Neural cell (in vitro differentiated cells): ENCODE measurements at regions not wholly inside any gene's neighbourhood (a gene's known extent, or its start where the extent isn't known, plus 50 kb on each side); places are given as distances from the start of the nearest gene placed in this dataset.

Source experiments
- H2AFZ ChIP-seq: fragments of 200-600, 300-800 bp; sonication (generic), shearing (Covaris generic); 2 replicates; pipeline ENCODE4 v1.6.0; 2014; ENCODE audit warnings: low read depth, mild to moderate bottlenecking, antibody characterized with exemption, low read length, moderate library complexity
- H3F3A ChIP-seq: fragments of 200-600 bp; shearing (Covaris generic); 2 replicates; pipeline ENCODE4 v1.6.1; 2016; ENCODE audit warnings: mild to moderate bottlenecking, moderate library complexity, mixed read lengths, antibody characterized with exemption, low read length; ENCODE audit not compliant: insufficient read depth, poor library complexity, severe bottlenecking
- H3K27ac ChIP-seq: fragments of 200-600, 300-800 bp; sonication (generic), shearing (Covaris generic); 2 replicates; pipeline ENCODE4 v1.5.1; 2014; ENCODE audit warnings: mild to moderate bottlenecking, low read length, moderate library complexity
- H3K27me3 ChIP-seq: fragments of 300-800, 200-600 bp; sonication (generic), shearing (Covaris generic); 2 replicates; pipeline ENCODE4 v1.6.0; 2014; ENCODE audit warnings: mild to moderate bottlenecking, low read depth, low read length, moderate library complexity; ENCODE audit not compliant: insufficient read depth
- H3K36me3 ChIP-seq: fragments of 300-800, 200-600 bp; sonication (generic), shearing (Covaris generic); 2 replicates; pipeline ENCODE4 v1.5.1; 2014; ENCODE audit warnings: mild to moderate bottlenecking, antibody characterized with exemption, low read length, moderate library complexity; ENCODE audit not compliant: insufficient read depth
- H3K4me2 ChIP-seq: fragments of 300-800, 200-600 bp; sonication (generic), shearing (Covaris generic); 2 replicates; pipeline ENCODE4 v1.6.0; 2014; ENCODE audit warnings: mild to moderate bottlenecking, low read length
- H3K4me3 ChIP-seq: fragments of 300-800, 200-600 bp; sonication (generic), shearing (Covaris generic); 2 replicates; pipeline ENCODE4 v1.5.1; 2014; ENCODE audit warnings: mild to moderate bottlenecking, low read length, moderate library complexity
- H3K79me2 ChIP-seq: fragments of 200-600 bp; shearing (Covaris generic); replicated peaks from 2 replicates; pipeline ENCODE4 v1.6.0; 2014; ENCODE audit warnings: mild to moderate bottlenecking, low read length, moderate library complexity; ENCODE audit not compliant: insufficient read depth
- H3K9ac ChIP-seq: fragments of 300-800, 200-600 bp; sonication (generic), shearing (Covaris generic); 2 replicates; pipeline ENCODE4 v1.6.1; 2016; ENCODE audit warnings: mild to moderate bottlenecking, low read length, mixed read lengths
- H3K9me2 ChIP-seq: fragments of 200-600 bp; shearing (Covaris generic); 2 replicates; pipeline ENCODE4 v1.6.1; 2016; ENCODE audit warnings: mild to moderate bottlenecking, low read length, mixed read lengths; ENCODE audit not compliant: insufficient read depth
- H3K9me3 ChIP-seq: fragments of 200-600, 300-800 bp; sonication (generic), shearing (Covaris generic); 2 replicates; pipeline ENCODE4 v1.6.1; 2016; ENCODE audit warnings: mild to moderate bottlenecking, mixed run types, low read length, moderate library complexity, mixed read lengths
- H4K20me1 ChIP-seq: fragments of 200-600 bp; shearing (Covaris generic); 2 replicates; pipeline ENCODE4 v1.6.1; 2016; ENCODE audit warnings: mild to moderate bottlenecking, mixed run types; ENCODE audit not compliant: insufficient read depth
- CTCF ChIP-seq: fragments of 450-650 bp; IDR thresholded peaks from 2 replicates; pipeline ENCODE4 v1.5.1; 2014; ENCODE audit warnings: antibody characterized with exemption, mild to moderate bottlenecking, moderate library complexity; ENCODE audit not compliant: poor library complexity, severe bottlenecking
- EP300 ChIP-seq: fragments of 450-650 bp; conservative IDR thresholded peaks from 2 replicates; pipeline ENCODE4 v1.6.1; 2014; ENCODE audit warnings: antibody characterized with exemption, mild to moderate bottlenecking, moderate library complexity; ENCODE audit not compliant: poor library complexity, severe bottlenecking
- EZH2 ChIP-seq: fragments of 200-600, 300-800 bp; shearing (Covaris generic), sonication (generic); IDR thresholded peaks from 2 replicates; pipeline ENCODE4 v1.6.1; 2014; ENCODE audit warnings: antibody characterized with exemption, low read length, borderline replicate concordance, mild to moderate bottlenecking; ENCODE audit not compliant: insufficient read depth, poor library complexity, severe bottlenecking
- MXI1 ChIP-seq: fragments of 450-650 bp; conservative IDR thresholded peaks from 2 replicates; pipeline ENCODE4 v1.6.1; 2014; ENCODE audit warnings: antibody characterized with exemption, mild to moderate bottlenecking; ENCODE audit not compliant: poor library complexity, severe bottlenecking
- POLR2AphosphoS5 ChIP-seq: IDR thresholded peaks from 2 replicates; pipeline ENCODE4 v1.6.1; 2012
- RAD21 ChIP-seq: fragments of 450-650 bp; conservative IDR thresholded peaks from 2 replicates; pipeline ENCODE4 v1.6.1; 2014; ENCODE audit warnings: antibody characterized with exemption, mild to moderate bottlenecking, moderate library complexity
- SMC3 ChIP-seq: fragments of 450-650 bp; conservative IDR thresholded peaks from 2 replicates; pipeline ENCODE4 v1.6.1; 2014; ENCODE audit warnings: antibody characterized with exemption, mild to moderate bottlenecking, moderate library complexity; ENCODE audit not compliant: poor library complexity
- TAF1 ChIP-seq: IDR thresholded peaks from 2 replicates; pipeline ENCODE4 v1.6.1; 2012; ENCODE audit warnings: low read depth
- TF ChIP-seq, protein P1 (sequence below): IDR thresholded peaks from 2 replicates; pipeline ENCODE4 v1.6.1; 2012; ENCODE audit warnings: borderline replicate concordance

DNA sequence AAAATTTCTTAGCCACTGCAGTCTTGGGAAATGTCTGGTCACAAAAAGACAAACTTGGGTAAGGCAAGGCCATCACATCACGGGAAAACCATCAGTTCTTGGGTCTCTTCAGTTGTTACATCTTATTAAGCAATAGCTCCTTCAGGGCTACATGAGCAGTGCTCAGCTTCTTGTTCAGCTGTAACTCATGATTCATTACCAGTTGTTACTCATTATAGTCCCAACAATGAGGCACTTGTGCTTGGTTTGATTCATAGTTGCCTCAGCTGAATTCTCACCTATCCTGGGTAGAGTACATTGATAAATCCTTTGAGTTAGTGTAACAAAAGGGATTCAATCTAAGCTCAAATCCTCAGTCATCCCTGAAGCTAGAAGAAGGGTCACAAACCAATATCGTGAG, 102.4 kb upstream of the DCC start:
- Histone ChIP-seq H3K9ac (no peak overlapping the region), H3K9me2 (no peaks in the 10 kb centered on the region), H3K27ac (no peak overlapping the region), H2AFZ (no peak overlapping the region), H3K36me3 (no peaks in the 10 kb centered on the region), H3K27me3 (no peaks in the 10 kb centered on the region), H4K20me1 (no peaks in the 10 kb centered on the region), H3F3A (no peaks in the 10 kb centered on the region), H3K9me3 (no peaks in the 10 kb centered on the region), H3K4me2 (no peak overlapping the region), H3K79me2 (no peaks in the 10 kb centered on the region), H3K4me3 (no peak overlapping the region)
- TF ChIP-seq RAD21 (no peak), EP300 (no peak), CTCF (no peak), POLR2AphosphoS5 (no peak), TAF1 (no peak), SMC3 (no peak), EZH2 (no peak), MXI1 (no peak)
- TF ChIP-seq, protein P1, sequence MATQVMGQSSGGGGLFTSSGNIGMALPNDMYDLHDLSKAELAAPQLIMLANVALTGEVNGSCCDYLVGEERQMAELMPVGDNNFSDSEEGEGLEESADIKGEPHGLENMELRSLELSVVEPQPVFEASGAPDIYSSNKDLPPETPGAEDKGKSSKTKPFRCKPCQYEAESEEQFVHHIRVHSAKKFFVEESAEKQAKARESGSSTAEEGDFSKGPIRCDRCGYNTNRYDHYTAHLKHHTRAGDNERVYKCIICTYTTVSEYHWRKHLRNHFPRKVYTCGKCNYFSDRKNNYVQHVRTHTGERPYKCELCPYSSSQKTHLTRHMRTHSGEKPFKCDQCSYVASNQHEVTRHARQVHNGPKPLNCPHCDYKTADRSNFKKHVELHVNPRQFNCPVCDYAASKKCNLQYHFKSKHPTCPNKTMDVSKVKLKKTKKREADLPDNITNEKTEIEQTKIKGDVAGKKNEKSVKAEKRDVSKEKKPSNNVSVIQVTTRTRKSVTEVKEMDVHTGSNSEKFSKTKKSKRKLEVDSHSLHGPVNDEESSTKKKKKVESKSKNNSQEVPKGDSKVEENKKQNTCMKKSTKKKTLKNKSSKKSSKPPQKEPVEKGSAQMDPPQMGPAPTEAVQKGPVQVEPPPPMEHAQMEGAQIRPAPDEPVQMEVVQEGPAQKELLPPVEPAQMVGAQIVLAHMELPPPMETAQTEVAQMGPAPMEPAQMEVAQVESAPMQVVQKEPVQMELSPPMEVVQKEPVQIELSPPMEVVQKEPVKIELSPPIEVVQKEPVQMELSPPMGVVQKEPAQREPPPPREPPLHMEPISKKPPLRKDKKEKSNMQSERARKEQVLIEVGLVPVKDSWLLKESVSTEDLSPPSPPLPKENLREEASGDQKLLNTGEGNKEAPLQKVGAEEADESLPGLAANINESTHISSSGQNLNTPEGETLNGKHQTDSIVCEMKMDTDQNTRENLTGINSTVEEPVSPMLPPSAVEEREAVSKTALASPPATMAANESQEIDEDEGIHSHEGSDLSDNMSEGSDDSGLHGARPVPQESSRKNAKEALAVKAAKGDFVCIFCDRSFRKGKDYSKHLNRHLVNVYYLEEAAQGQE, result no peak

- Histone ChIP-seq H3K9me3 (no peaks in the 10 kb centered on the region), H3K27me3 (no peaks in the 10 kb centered on the region), H3F3A (no peaks in the 10 kb centered on the region), H3K4me3 (no peak overlapping the region), H4K20me1 (no peaks in the 10 kb centered on the region), H3K9me2 (no peaks in the 10 kb centered on the region), H3K9ac (no peak overlapping the region), H3K79me2 (no peaks in the 10 kb centered on the region), H2AFZ (no peak overlapping the region), H3K4me2 (no peak overlapping the region), H3K36me3 (no peaks in the 10 kb centered on the region), H3K27ac (no peak overlapping the region)
- TF ChIP-seq EZH2 (no peak), SMC3 (no peak), TAF1 (no peak), POLR2AphosphoS5 (no peak), MXI1 (no peak), RAD21 (no peak), CTCF (no peak), EP300 (no peak)
- TF ChIP-seq, protein P1, result no peak
These were observed 97.3 kb upstream of the DCC start for GRCh38 chr18:52242711-52243110.
